ENCODE measurements at regions not wholly inside any gene's neighbourhood (a gene's known extent, or its start where the extent isn't known, plus 50 kb on each side); places are given as distances from the start of the nearest gene placed in this dataset.

- Histone ChIP-seq H3K4me1 (ENCODE audit: control insufficient read depth, insufficient read depth, low read length) (no peaks in the 10 kb centered on the region), H3K27me3 (ENCODE audit: control insufficient read depth, insufficient read depth) (no peaks in the 10 kb centered on the region), H3K27ac (ENCODE audit: low read length) (no peak overlapping the region), H3K4me3 (ENCODE audit: low read length) (no peak overlapping the region), H3K9me3 (ENCODE audit: control insufficient read depth, low read length) (no peaks in the 10 kb centered on the region)
- ATAC-seq (peak in 1 of 2 donors; percentile 31), DNase-seq (no peak)
- intact Hi-C loops (cut with DNase I): no loop called here
- WGBS: 88% methylated on average over 11 of the region's 11 CpGs
Measured at GRCh38 chr18:10290638-10291235, 163.7 kb upstream of the APCDD1 start.

- Histone ChIP-seq H3K27ac (ENCODE audit: low read length) (no peak overlapping the region), H3K27me3 (ENCODE audit: control insufficient read depth, insufficient read depth) (no peaks in the 10 kb centered on the region), H3K4me1 (ENCODE audit: control insufficient read depth, insufficient read depth, low read length) (no peaks in the 10 kb centered on the region), H3K4me3 (ENCODE audit: low read length) (no peak overlapping the region), H3K9me3 (ENCODE audit: control insufficient read depth, low read length) (no peaks in the 10 kb centered on the region)
- intact Hi-C loops (cut with DNase I): no loop called here
- ATAC-seq (peak; percentile 46 to 70), DNase-seq (peak in 2 of 3 donors; percentile 60 to 71)
- WGBS: 83% methylated on average over 13 of the region's 13 CpGs
Measured at GRCh38 chr18:10291568-10291981, 162.9 kb upstream of the APCDD1 start.

- WGBS: 91% methylated on average over 11 of the region's 11 CpGs
- H3K27ac ChIP-seq (ENCODE audit: low read length): no peak overlapping the region
- intact Hi-C loops (cut with DNase I): no loop called here
Measured at GRCh38 chr18:10293966-10294365, 160.5 kb upstream of the APCDD1 start.

DNA sequence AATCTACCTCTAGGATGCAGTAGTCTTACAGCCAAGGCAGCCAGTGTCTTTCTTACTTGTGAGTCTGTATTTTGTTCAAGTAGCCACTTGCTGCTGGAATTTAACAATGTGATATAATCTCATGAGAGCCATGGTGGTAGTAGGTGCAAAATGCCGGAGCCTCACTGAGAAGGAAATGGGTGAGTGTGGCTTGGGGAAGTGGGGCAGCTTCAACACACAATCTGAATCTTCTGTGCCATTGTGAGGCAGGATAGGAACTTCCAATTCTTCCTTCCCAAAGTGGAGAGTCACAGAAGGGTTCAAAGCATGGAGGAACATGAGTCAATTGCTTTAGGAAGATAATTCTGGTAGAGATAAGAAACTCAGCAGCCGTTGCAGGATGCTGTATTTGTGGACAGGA, 158.7 kb upstream of the APCDD1 start:
- intact Hi-C loops (cut with DNase I): no loop called here
- WGBS: 47% methylated on average over 2 of the region's 2 CpGs

More at GRCh38 chr18:10293966-10294365, 160.5 kb upstream of the APCDD1 start:
- no peaks in the 10 kb centered on the region for H3K27me3 ChIP-seq (ENCODE audit: control insufficient read depth, insufficient read depth)
- ATAC-seq (no peak), DNase-seq (no peak)
- no peaks in the 10 kb centered on the region for H3K9me3 ChIP-seq (ENCODE audit: control insufficient read depth, low read length)
- H3K4me3 ChIP-seq (ENCODE audit: low read length): no peak overlapping the region
- no peaks in the 10 kb centered on the region for H3K4me1 ChIP-seq (ENCODE audit: control insufficient read depth, insufficient read depth, low read length)

GRCh38 chr18:10296491-10296890, 157.9 kb upstream of the APCDD1 start:
- no peak overlapping the region for H3K27ac ChIP-seq (ENCODE audit: low read length)
- intact Hi-C loops (cut with DNase I): no loop called here
- ATAC-seq: no peak
- no peaks in the 10 kb centered on the region for H3K9me3 ChIP-seq (ENCODE audit: control insufficient read depth, low read length)
- no peaks in the 10 kb centered on the region for H3K27me3 ChIP-seq (ENCODE audit: control insufficient read depth, insufficient read depth)
- WGBS: 93% methylated on average over 12 of the region's 12 CpGs
- H3K4me3 ChIP-seq (ENCODE audit: low read length): no peak overlapping the region
- no peaks in the 10 kb centered on the region for H3K4me1 ChIP-seq (ENCODE audit: control insufficient read depth, insufficient read depth, low read length)
- DNase-seq: no peak

More for the DNA sequence above, 158.7 kb upstream of the APCDD1 start:
- ATAC-seq (no peak), DNase-seq (no peak)
- H3K4me3 ChIP-seq (ENCODE audit: low read length): no peak overlapping the region
- H3K9me3 ChIP-seq (ENCODE audit: control insufficient read depth, low read length): no peaks in the 10 kb centered on the region
- no peaks in the 10 kb centered on the region for H3K4me1 ChIP-seq (ENCODE audit: control insufficient read depth, insufficient read depth, low read length)
- no peaks in the 10 kb centered on the region for H3K27me3 ChIP-seq (ENCODE audit: control insufficient read depth, insufficient read depth)
- H3K27ac ChIP-seq (ENCODE audit: low read length): no peak overlapping the region

GRCh38 chr18:10297086-10297485, 157.3 kb upstream of the APCDD1 start:
- Histone ChIP-seq H3K27ac (ENCODE audit: low read length) (no peak overlapping the region), H3K4me1 (ENCODE audit: control insufficient read depth, insufficient read depth, low read length) (no peaks in the 10 kb centered on the region), H3K27me3 (ENCODE audit: control insufficient read depth, insufficient read depth) (no peaks in the 10 kb centered on the region), H3K4me3 (ENCODE audit: low read length) (no peak overlapping the region), H3K9me3 (ENCODE audit: control insufficient read depth, low read length) (no peaks in the 10 kb centered on the region)
- intact Hi-C loops (cut with DNase I): no loop called here
- WGBS: 91% methylated on average over 9 of the region's 9 CpGs
- DNase-seq (no peak), ATAC-seq (no peak)

GRCh38 chr18:10298346-10298745, 156.1 kb upstream of the APCDD1 start:
- H3K4me1 ChIP-seq (ENCODE audit: control insufficient read depth, insufficient read depth, low read length): no peaks in the 10 kb centered on the region
- no peak overlapping the region for H3K4me3 ChIP-seq (ENCODE audit: low read length)
- no peak for DNase-seq
- WGBS: 81% methylated on average over 8 of the region's 8 CpGs
- ATAC-seq: no peak
- no peaks in the 10 kb centered on the region for H3K9me3 ChIP-seq (ENCODE audit: control insufficient read depth, low read length)
- no peaks in the 10 kb centered on the region for H3K27me3 ChIP-seq (ENCODE audit: control insufficient read depth, insufficient read depth)
- no peak overlapping the region for H3K27ac ChIP-seq (ENCODE audit: low read length)
- intact Hi-C loops (cut with DNase I): no loop called here

DNA sequence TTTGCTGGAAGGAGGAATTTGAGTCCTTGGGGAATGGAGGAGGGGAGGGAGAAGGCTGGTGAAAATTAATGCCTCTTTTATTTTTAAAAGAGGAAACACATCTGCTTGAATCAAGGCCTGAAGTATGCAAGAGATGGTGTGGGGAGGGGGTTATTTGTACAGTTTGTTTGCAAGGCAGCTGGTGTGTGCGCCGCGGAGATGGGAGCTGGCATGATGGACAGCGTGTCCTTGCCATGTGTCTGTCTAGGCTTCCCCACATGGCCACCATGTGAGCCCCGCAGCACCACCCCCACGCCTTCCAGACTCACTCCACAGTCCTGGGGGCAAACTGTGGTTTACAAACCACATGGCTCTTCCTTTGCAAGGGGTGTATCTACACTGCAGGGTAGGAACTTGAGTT, 154.8 kb upstream of the APCDD1 start:
- Histone ChIP-seq H3K4me3 (ENCODE audit: low read length) (no peak overlapping the region), H3K27ac (ENCODE audit: low read length) (no peak overlapping the region), H3K9me3 (ENCODE audit: control insufficient read depth, low read length) (no peaks in the 10 kb centered on the region), H3K4me1 (ENCODE audit: control insufficient read depth, insufficient read depth, low read length) (no peaks in the 10 kb centered on the region), H3K27me3 (ENCODE audit: control insufficient read depth, insufficient read depth) (no peaks in the 10 kb centered on the region)
- WGBS: 61% methylated on average over 6 of the region's 6 CpGs
- ATAC-seq: no peak
- DNase-seq: peak in 1 of 3 donors; percentile 63
- intact Hi-C loops (cut with DNase I): no loop called here

GRCh38 chr18:10300739-10301138, 153.7 kb upstream of the APCDD1 start:
- DNase-seq (no peak), ATAC-seq (no peak)
- Histone ChIP-seq H3K9me3 (ENCODE audit: control insufficient read depth, low read length) (no peaks in the 10 kb centered on the region), H3K4me3 (ENCODE audit: low read length) (no peak overlapping the region), H3K27me3 (ENCODE audit: control insufficient read depth, insufficient read depth) (no peaks in the 10 kb centered on the region), H3K27ac (ENCODE audit: low read length) (no peak overlapping the region), H3K4me1 (ENCODE audit: control insufficient read depth, insufficient read depth, low read length) (no peaks in the 10 kb centered on the region)
- intact Hi-C loops (cut with DNase I): no loop called here
- 88% methylated on average over 7 of the region's 7 CpGs for WGBS

GRCh38 chr18:10301831-10302483, 152.5 kb upstream of the APCDD1 start:
- Histone ChIP-seq H3K27ac (ENCODE audit: low read length) (no peak overlapping the region), H3K9me3 (ENCODE audit: control insufficient read depth, low read length) (no peaks in the 10 kb centered on the region), H3K4me1 (ENCODE audit: control insufficient read depth, insufficient read depth, low read length) (no peaks in the 10 kb centered on the region), H3K27me3 (ENCODE audit: control insufficient read depth, insufficient read depth) (no peaks in the 10 kb centered on the region), H3K4me3 (ENCODE audit: low read length) (no peak overlapping the region)
- ATAC-seq (no peak), DNase-seq (no peak)
- intact Hi-C loops (cut with DNase I): no loop called here
- 93% methylated on average over 5 of the region's 5 CpGs for WGBS

DNA sequence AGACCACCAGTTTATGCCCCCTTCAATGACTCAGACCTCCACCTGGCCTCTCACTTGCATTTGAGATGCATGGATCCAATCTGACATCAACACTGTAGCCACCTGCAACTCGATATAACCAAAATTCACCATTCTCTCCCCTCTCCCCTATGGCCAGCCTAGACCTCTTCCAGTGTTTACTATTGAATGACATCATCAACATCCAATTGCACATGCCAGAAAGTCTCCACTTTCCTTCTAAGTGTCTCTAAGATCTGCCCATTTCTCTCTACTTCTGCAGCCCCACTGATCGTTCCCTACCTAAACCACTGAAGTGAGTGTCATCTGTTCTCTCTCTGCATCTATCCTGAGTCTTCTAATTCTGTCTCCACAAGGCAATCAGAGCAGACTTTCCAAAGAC, 151.3 kb upstream of the APCDD1 start:
- Histone ChIP-seq H3K9me3 (ENCODE audit: control insufficient read depth, low read length) (no peaks in the 10 kb centered on the region), H3K27me3 (ENCODE audit: control insufficient read depth, insufficient read depth) (no peaks in the 10 kb centered on the region), H3K4me3 (ENCODE audit: low read length) (no peak overlapping the region), H3K27ac (ENCODE audit: low read length) (no peak overlapping the region), H3K4me1 (ENCODE audit: control insufficient read depth, insufficient read depth, low read length) (no peaks in the 10 kb centered on the region)
- no peak for ATAC-seq
- no peak for DNase-seq
- WGBS: 94% methylated on average over 2 of the region's 2 CpGs
- intact Hi-C loops (cut with DNase I): no loop called here

All from right cardiac atrium (tissue), 5 donors.